GM23248 (cell line): ENCODE measurements at regions not wholly inside any gene's neighbourhood (a gene's known extent, or its start where the extent isn't known, plus 50 kb on each side); places are given as distances from the start of the nearest gene placed in this dataset.
A peak's percentile ranks its signal among the peaks of the same experiment; 100 is the strongest.

ENCODE experiments used
- DNase-seq: peaks from one replicate; pipeline ENCODE4 v3.0.0-alpha.2; 2015
- H2AFZ ChIP-seq: fragments of 200-600 bp; sonication (generic); 2 replicates; pipeline ENCODE4 v1.6.1; 2016; ENCODE audit warnings: antibody characterized with exemption
- H3F3A ChIP-seq: fragments of 200-600 bp; sonication (generic); 2 replicates; pipeline ENCODE4 v1.6.1; 2016; ENCODE audit warnings: mild to moderate bottlenecking, antibody characterized with exemption, mixed run types; ENCODE audit not compliant: insufficient read depth
- H3K27ac ChIP-seq: fragments of 200-600 bp; sonication (generic); 2 replicates; pipeline ENCODE4 v1.5.1; 2016; ENCODE audit warnings: mild to moderate bottlenecking
- H3K27me3 ChIP-seq: fragments of 200-600 bp; sonication (generic); replicated peaks from 2 replicates; pipeline ENCODE4 v1.6.1; 2016; ENCODE audit warnings: mild to moderate bottlenecking; ENCODE audit not compliant: insufficient read depth
- H3K36me3 ChIP-seq: fragments of 200-600 bp; sonication (generic); 2 replicates; pipeline ENCODE4 v1.6.1; 2016; ENCODE audit warnings: low read depth, mild to moderate bottlenecking
- H3K4me1 ChIP-seq: fragments of 200-600 bp; sonication (generic); 2 replicates; pipeline ENCODE4 v1.6.1; 2016; ENCODE audit warnings: mild to moderate bottlenecking; ENCODE audit not compliant: insufficient read depth
- H3K4me2 ChIP-seq: fragments of 200-600 bp; sonication (generic); one replicate; pipeline ENCODE4 v1.6.1; 2016; ENCODE audit warnings: mild to moderate bottlenecking; ENCODE audit not compliant: unreplicated experiment
- H3K4me3 ChIP-seq: fragments of 200-600 bp; sonication (generic); 2 replicates; pipeline ENCODE4 v1.5.1; 2016; ENCODE audit warnings: mild to moderate bottlenecking
- H3K79me2 ChIP-seq: fragments of 200-600 bp; sonication (generic); 2 replicates; pipeline ENCODE4 v1.6.1; 2016; ENCODE audit warnings: mild to moderate bottlenecking; ENCODE audit not compliant: insufficient read depth
- H3K9ac ChIP-seq: fragments of 200-600 bp; sonication (generic); 2 replicates; pipeline ENCODE4 v1.6.1; 2016; ENCODE audit warnings: mild to moderate bottlenecking
- H3K9me2 ChIP-seq: fragments of 200-600 bp; sonication (generic); 2 replicates; pipeline ENCODE4 v1.6.1; 2016; ENCODE audit warnings: mixed run types, mild to moderate bottlenecking, moderate library complexity; ENCODE audit not compliant: insufficient read depth
- H3K9me3 ChIP-seq: fragments of 200-600 bp; sonication (generic); one replicate; pipeline ENCODE4 v1.6.1; 2017; ENCODE audit warnings: low read depth
- H4K20me1 ChIP-seq: fragments of 200-600 bp; sonication (generic); 2 replicates; pipeline ENCODE4 v1.6.0; 2016; ENCODE audit not compliant: insufficient read depth
- EZH2 ChIP-seq: fragments of 200-600 bp; sonication (generic); IDR thresholded peaks from 2 replicates; pipeline ENCODE4 v1.6.1; 2018; ENCODE audit warnings: antibody characterized with exemption, mild to moderate bottlenecking; ENCODE audit not compliant: insufficient read depth, poor library complexity, severe bottlenecking
- EZH2phosphoT487 ChIP-seq: fragments of 200-600 bp; sonication (generic); IDR thresholded peaks from 2 replicates; pipeline ENCODE4 v1.6.1; 2018; ENCODE audit warnings: antibody characterized with exemption, moderate library complexity, mild to moderate bottlenecking, low read depth; ENCODE audit not compliant: insufficient read depth
- WGBS, 2 experiments: methylation state at CpG; one replicate each; pipeline ENCODE4 v1.1.6; 2015 to 2017; ENCODE audit warnings: low lambda C conversion rate in 2 of 2, low coverage in 1 of 2; ENCODE audit errors: missing lambda C conversion rate in 2 of 2; 5-methylcytosine and 5-hydroxymethylcytosine counted together
- in situ Hi-C: fragments of 300-500 bp; cut with MboI; formaldehyde crosslinking; loops from 2 replicates; pipeline ENCODE4 v1.15.0; 2020

DNA sequence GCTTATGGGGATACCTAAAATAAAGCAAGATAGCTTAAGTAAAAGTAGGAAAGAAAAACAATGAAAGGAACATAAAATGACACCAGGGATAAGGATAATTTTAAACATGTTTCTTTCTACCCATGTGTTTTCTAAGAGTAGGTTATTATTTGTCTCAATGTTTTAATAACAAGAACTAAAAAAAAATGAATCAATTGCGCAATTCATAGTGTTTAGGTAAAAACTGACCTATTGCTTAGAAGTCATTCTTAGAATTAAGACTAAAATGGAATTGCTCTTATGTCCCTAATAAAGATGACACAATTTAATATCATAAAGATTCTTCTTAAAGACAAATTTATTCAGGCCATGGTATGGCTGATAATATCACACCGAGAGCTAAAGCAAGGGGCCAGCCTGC is 58.0 kb upstream of the COL24A1 start:
- no peaks in the 10 kb centered on the region for H4K20me1 ChIP-seq
- no peaks in the 10 kb centered on the region for H3K9me2 ChIP-seq
- no peak for TF ChIP-seq EZH2phosphoT487
- TF ChIP-seq EZH2 = no peak
- H3K27me3 ChIP-seq = no peaks in the 10 kb centered on the region
- H3K9me3 ChIP-seq = no peaks in the 10 kb centered on the region
- H3K4me2 ChIP-seq = no peak overlapping the region
- no peak overlapping the region for H3K9ac ChIP-seq
- no peaks in the 10 kb centered on the region for H3K36me3 ChIP-seq
- H3K4me3 ChIP-seq = no peak overlapping the region
- H3K4me1 ChIP-seq = no peaks in the 10 kb centered on the region
- no peaks in the 10 kb centered on the region for H3F3A ChIP-seq
- 91 to 93% methylated on average over 2 of the region's 2 CpGs for WGBS, 2 experiments
- no peaks in the 10 kb centered on the region for H3K79me2 ChIP-seq
- no peak overlapping the region for H2AFZ ChIP-seq
- in situ Hi-C loops = no loop called here
- no peak overlapping the region for H3K27ac ChIP-seq
- DNase-seq = no peak

DNA sequence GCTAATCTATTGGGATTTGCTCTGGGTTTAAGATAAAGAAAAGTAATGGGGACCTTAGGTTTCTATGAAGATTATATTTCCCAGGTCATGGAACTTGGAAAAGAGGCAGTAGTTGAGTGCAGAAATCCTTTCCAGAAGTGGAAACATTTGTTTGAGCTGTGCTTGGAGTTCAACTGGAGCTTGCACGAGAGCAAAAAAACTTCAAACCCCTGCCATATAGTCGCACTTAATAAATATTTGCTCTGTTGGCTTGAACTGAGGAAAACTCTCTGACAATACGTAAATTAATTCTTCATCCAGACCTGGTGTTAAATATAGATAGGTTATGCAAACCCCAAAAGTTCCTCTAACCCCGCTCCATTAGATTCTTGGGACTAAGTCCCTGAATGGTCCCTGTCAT is 52.8 kb upstream of the COL24A1 start:
- DNase-seq = no peak
- Histone ChIP-seq H3K4me2 (no peak overlapping the region), H2AFZ (no peak overlapping the region), H3K4me3 (no peak overlapping the region), H3K27me3 (no peaks in the 10 kb centered on the region), H3K79me2 (no peaks in the 10 kb centered on the region), H4K20me1 (no peaks in the 10 kb centered on the region), H3K4me1 (peaks cover 31% of the 10 kb centered on the region), H3K27ac (no peak overlapping the region), H3K9ac (no peak overlapping the region), H3K9me2 (no peaks in the 10 kb centered on the region), H3F3A (peaks cover 27% of the 10 kb centered on the region), H3K36me3 (no peaks in the 10 kb centered on the region), H3K9me3 (no peaks in the 10 kb centered on the region)
- 70 to 73% methylated on average over 4 of the region's 4 CpGs for WGBS, 2 experiments
- no peak for TF ChIP-seq EZH2
- TF ChIP-seq EZH2phosphoT487 = no peak
- in situ Hi-C loops = no loop called here

DNA sequence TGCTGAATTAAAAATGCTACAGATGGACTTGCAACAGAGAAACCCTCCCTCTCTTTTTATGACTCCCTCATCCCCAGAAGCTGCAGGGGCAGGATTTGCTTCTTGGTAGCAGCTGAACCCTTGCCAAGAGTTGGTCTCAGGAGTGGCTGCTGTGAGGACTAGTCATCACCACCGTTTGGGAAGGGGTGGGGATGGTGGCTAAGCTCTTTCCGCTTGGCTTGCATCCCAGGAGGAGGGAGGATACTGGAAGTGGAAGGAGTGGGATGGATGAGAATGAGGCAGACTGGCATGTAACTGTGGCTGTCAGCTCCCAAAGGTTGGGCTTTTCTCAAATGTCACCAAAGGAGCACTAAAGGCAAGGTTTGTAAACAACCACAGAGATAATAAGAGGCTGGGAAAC is 50.8 kb upstream of the COL24A1 start:
- Histone ChIP-seq H3K79me2 (no peaks in the 10 kb centered on the region), H3K36me3 (no peaks in the 10 kb centered on the region), H3K27ac (peak overlapping the region; percentile 22), H3F3A (peaks cover 27% of the 10 kb centered on the region), H3K4me1 (peaks cover 31% of the 10 kb centered on the region), H3K9me3 (no peaks in the 10 kb centered on the region), H3K9ac (no peak overlapping the region), H4K20me1 (no peaks in the 10 kb centered on the region), H3K9me2 (no peaks in the 10 kb centered on the region), H2AFZ (peak overlapping the region; percentile 77), H3K27me3 (no peaks in the 10 kb centered on the region), H3K4me2 (peak overlapping the region; percentile 25), H3K4me3 (no peak overlapping the region)
- DNase-seq = peak; percentile 92
- TF ChIP-seq EZH2phosphoT487 (no peak), EZH2 (no peak)
- in situ Hi-C loops = no loop called here
- 12% methylated on average over 2 of the region's 2 CpGs for WGBS, 2 experiments
